T-helper 1 cell (primary cell): ENCODE measurements at regions not wholly inside any gene's neighbourhood (a gene's known extent, or its start where the extent isn't known, plus 50 kb on each side); places are given as distances from the start of the nearest gene placed in this dataset.

Experiments used
- DNase-seq, 5 donors: peaks; one replicate each; pipeline ENCODE4 v3.0.0-alpha.2; 2012 to 2020

- no peak for DNase-seq
Measured at GRCh38 chr18:49655266-49656072, 93.6 kb downstream of the LIPG start.

- no peak for DNase-seq
Measured at GRCh38 chr18:49654347-49654746, 92.5 kb downstream of the LIPG start.

GRCh38 chr18:49652881-49653724 is 91.2 kb downstream of the LIPG start:
- DNase-seq = no peak

- no peak for DNase-seq
Measured at GRCh38 chr18:49651033-49651432, 89.2 kb downstream of the LIPG start.

- no peak for DNase-seq
Measured at GRCh38 chr18:49650426-49650891, 88.6 kb downstream of the LIPG start.

GRCh38 chr18:49648811-49649210 is 87.0 kb downstream of the LIPG start:
- no peak for DNase-seq
